ENCODE measurements at regions not wholly inside any gene's neighbourhood (a gene's known extent, or its start where the extent isn't known, plus 50 kb on each side); places are given as distances from the start of the nearest gene placed in this dataset.

- Mint-ChIP-seq H3K27ac (no peak overlapping the region), H3K27me3 (ENCODE audit: low read depth, poor library complexity) (no peaks in the 10 kb centered on the region), H3K4me3 (no peak overlapping the region), H3K9me3 (no peaks in the 10 kb centered on the region), H3K4me1 (no peaks in the 10 kb centered on the region), H3K36me3 (ENCODE audit: low read depth) (no peaks in the 10 kb centered on the region)
- DNase-seq, result no peak
- TF ChIP-seq CTCF (IDR thresholded peaks at IDR 0.05), result no peak
Observed at GRCh38 chr7:113810080-113810744, 108.6 kb downstream of the PPP1R3A start.

- no peaks in the 10 kb centered on the region for H3K36me3 Mint-ChIP-seq (ENCODE audit: low read depth)
- DNase-seq, result no peak
- H3K27me3 Mint-ChIP-seq (ENCODE audit: low read depth, poor library complexity), result no peaks in the 10 kb centered on the region
- TF ChIP-seq CTCF (IDR thresholded peaks at IDR 0.05), result no peak
- H3K27ac Mint-ChIP-seq, result no peak overlapping the region
- no peaks in the 10 kb centered on the region for H3K4me1 Mint-ChIP-seq
- H3K9me3 Mint-ChIP-seq, result no peaks in the 10 kb centered on the region
- no peak overlapping the region for H3K4me3 Mint-ChIP-seq
Observed at GRCh38 chr7:113809581-113809980, 109.2 kb downstream of the PPP1R3A start.

GRCh38 chr7:113806633-113807327 is 112.0 kb downstream of the PPP1R3A start:
- Mint-ChIP-seq H3K27me3 (ENCODE audit: low read depth, poor library complexity) (no peaks in the 10 kb centered on the region), H3K4me3 (no peak overlapping the region), H3K36me3 (ENCODE audit: low read depth) (no peaks in the 10 kb centered on the region), H3K9me3 (no peaks in the 10 kb centered on the region), H3K27ac (no peak overlapping the region), H3K4me1 (no peaks in the 10 kb centered on the region)
- no peak for DNase-seq
- no peak for TF ChIP-seq CTCF (IDR thresholded peaks at IDR 0.05)

GRCh38 chr7:113805976-113806375 is 112.8 kb downstream of the PPP1R3A start:
- no peaks in the 10 kb centered on the region for H3K27me3 Mint-ChIP-seq (ENCODE audit: low read depth, poor library complexity)
- H3K36me3 Mint-ChIP-seq (ENCODE audit: low read depth), result no peaks in the 10 kb centered on the region
- no peak overlapping the region for H3K4me3 Mint-ChIP-seq
- H3K9me3 Mint-ChIP-seq, result no peaks in the 10 kb centered on the region
- no peaks in the 10 kb centered on the region for H3K4me1 Mint-ChIP-seq
- no peak overlapping the region for H3K27ac Mint-ChIP-seq
- TF ChIP-seq CTCF (IDR thresholded peaks at IDR 0.05), result no peak
- DNase-seq, result no peak

- H3K27me3 Mint-ChIP-seq (ENCODE audit: low read depth, poor library complexity), result no peaks in the 10 kb centered on the region
- H3K36me3 Mint-ChIP-seq (ENCODE audit: low read depth), result no peaks in the 10 kb centered on the region
- no peaks in the 10 kb centered on the region for H3K9me3 Mint-ChIP-seq
- no peaks in the 10 kb centered on the region for H3K4me1 Mint-ChIP-seq
- no peak for TF ChIP-seq CTCF (IDR thresholded peaks at IDR 0.05)
- no peak for DNase-seq
- no peak overlapping the region for H3K27ac Mint-ChIP-seq
- H3K4me3 Mint-ChIP-seq, result no peak overlapping the region
Observed at GRCh38 chr7:113804475-113805095, 114.2 kb downstream of the PPP1R3A start.

All from nephron progenitor cell (in vitro differentiated cells).